Activated naive CD8-positive, alpha-beta T cell treated with anti-CD3 and anti-CD28 coated beads, Interleukin-2, amount 10 ng/mL, durations not matched to agents 7 days and 5 days (primary cell): ENCODE measurements at regions not wholly inside any gene's neighbourhood (a gene's known extent, or its start where the extent isn't known, plus 50 kb on each side); places are given as distances from the start of the nearest gene placed in this dataset.

ENCODE experiments used
- ATAC-seq: fragments of 150-1000 bp; cut with Tn5 transposase; one replicate; pipeline ENCODE4 v1.10.0; 2021; ENCODE audit warnings: low read depth, moderate library complexity
- POLR2A ChIA-PET: fragments of 350-600 bp; sonication (Branson Sonifier 250); formaldehyde crosslinking; loops from one replicate; lab custom pipeline; 2021; ENCODE audit warnings: antibody characterized with exemption; lab: Charles Lee
- DNase-seq: peaks from one replicate; pipeline ENCODE4 v3.0.0; 2021
- H3K27ac Mint-ChIP-seq: one replicate; pipeline ENCODE4 v1.8.0; 2022; ENCODE audit warnings: mild to moderate bottlenecking, mixed read lengths
- H3K27me3 Mint-ChIP-seq: one replicate; pipeline ENCODE4 v1.8.0; 2022; ENCODE audit warnings: mild to moderate bottlenecking, moderate library complexity, mixed read lengths
- H3K36me3 Mint-ChIP-seq: one replicate; pipeline ENCODE4 v1.8.0; 2021; ENCODE audit warnings: mild to moderate bottlenecking, mixed read lengths
- H3K4me1 Mint-ChIP-seq: one replicate; pipeline ENCODE4 v1.8.0; 2021; ENCODE audit warnings: mixed read lengths
- H3K4me3 Mint-ChIP-seq: one replicate; pipeline ENCODE4 v1.8.0; 2022; ENCODE audit warnings: mild to moderate bottlenecking, moderate library complexity, mixed read lengths
- H3K9me3 Mint-ChIP-seq: one replicate; pipeline ENCODE4 v1.8.0; 2021; ENCODE audit warnings: mixed read lengths

- POLR2A ChIA-PET, result no interaction called here
- no peaks in the 10 kb centered on the region for H3K4me1 Mint-ChIP-seq
- H3K9me3 Mint-ChIP-seq, result no peaks in the 10 kb centered on the region
- no peaks in the 10 kb centered on the region for H3K27me3 Mint-ChIP-seq
- H3K27ac Mint-ChIP-seq, result no peak overlapping the region
- H3K36me3 Mint-ChIP-seq, result no peaks in the 10 kb centered on the region
- H3K4me3 Mint-ChIP-seq, result no peak overlapping the region
- DNase-seq (no peak), ATAC-seq (no peak)
Measured at GRCh38 chr2:21279525-21279924, 155.8 kb downstream of the TDRD15 start.

DNA sequence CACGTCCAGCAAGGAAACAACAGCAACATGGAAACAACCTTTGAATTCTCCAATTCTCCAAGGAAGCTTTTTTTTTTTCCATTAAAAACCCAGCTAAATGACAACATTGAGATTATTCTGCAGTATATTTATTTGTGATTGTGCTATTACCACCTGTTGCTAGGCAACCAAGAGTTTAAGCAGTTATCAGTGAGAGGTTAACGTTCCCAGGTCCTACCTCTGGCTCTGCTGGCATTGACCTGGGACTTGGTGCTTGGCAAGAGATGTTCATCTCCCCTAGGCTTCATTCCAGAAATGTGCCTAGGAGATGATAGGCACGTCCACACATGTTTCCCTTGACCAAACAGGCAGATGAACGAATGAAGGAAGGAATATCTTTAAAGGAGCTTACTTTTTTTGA is 157.0 kb downstream of the TDRD15 start:
- POLR2A ChIA-PET, result no interaction called here
- no peaks in the 10 kb centered on the region for H3K4me1 Mint-ChIP-seq
- no peak for ATAC-seq

GRCh38 chr2:21281384-21281783 is 157.6 kb downstream of the TDRD15 start:
- Mint-ChIP-seq H3K4me1 (no peaks in the 10 kb centered on the region), H3K36me3 (no peaks in the 10 kb centered on the region), H3K9me3 (no peaks in the 10 kb centered on the region), H3K27me3 (no peaks in the 10 kb centered on the region), H3K27ac (no peak overlapping the region), H3K4me3 (no peak overlapping the region)
- DNase-seq (no peak), ATAC-seq (no peak)
- POLR2A ChIA-PET, result no interaction called here

More for the DNA sequence above, 157.0 kb downstream of the TDRD15 start:
- H3K36me3 Mint-ChIP-seq, result no peaks in the 10 kb centered on the region
- no peaks in the 10 kb centered on the region for H3K9me3 Mint-ChIP-seq
- no peak overlapping the region for H3K4me3 Mint-ChIP-seq
- H3K27ac Mint-ChIP-seq, result no peak overlapping the region
- no peak for DNase-seq
- H3K27me3 Mint-ChIP-seq, result no peaks in the 10 kb centered on the region

DNA sequence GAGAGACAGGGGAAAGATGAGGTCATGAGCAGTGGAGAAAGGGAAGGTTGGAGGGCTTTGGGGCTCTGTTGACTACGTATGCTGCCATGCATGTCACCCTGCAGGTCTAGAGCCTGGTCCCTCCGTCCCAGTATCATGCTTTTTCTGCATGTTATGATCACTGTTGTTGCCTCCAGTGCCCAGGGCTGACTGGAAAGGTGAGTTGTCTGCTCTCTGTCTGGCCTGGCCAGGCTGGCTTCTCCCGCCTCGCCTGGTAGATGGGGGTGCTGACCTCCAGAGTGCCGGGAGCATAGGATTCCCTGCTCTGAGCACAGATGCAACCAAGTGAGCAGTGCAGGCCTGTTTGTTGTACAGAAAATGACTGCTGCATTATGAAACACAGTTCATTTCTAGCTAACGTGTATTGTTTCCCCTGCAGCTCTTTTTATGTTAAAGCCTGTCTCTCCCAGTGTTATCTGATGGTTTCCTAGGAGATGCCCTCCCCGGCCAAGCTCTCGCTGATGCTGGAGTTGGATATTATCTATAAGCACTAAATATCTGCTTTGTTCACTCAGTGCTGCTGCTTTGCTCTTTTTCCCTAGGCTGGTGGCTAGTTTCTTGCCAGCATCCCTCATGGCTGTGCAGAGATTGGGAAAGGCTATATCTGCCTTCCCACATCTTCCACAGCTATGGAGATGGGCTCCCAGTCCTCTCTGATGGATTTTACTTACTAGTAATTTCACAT is 158.2 kb downstream of the TDRD15 start:
- no peaks in the 10 kb centered on the region for H3K9me3 Mint-ChIP-seq
- DNase-seq, result no peak
- POLR2A ChIA-PET, result no interaction called here
- no peaks in the 10 kb centered on the region for H3K27me3 Mint-ChIP-seq
- H3K4me3 Mint-ChIP-seq, result no peak overlapping the region
- H3K4me1 Mint-ChIP-seq, result no peaks in the 10 kb centered on the region
- ATAC-seq, result no peak
- H3K27ac Mint-ChIP-seq, result no peak overlapping the region
- H3K36me3 Mint-ChIP-seq, result no peaks in the 10 kb centered on the region

DNA sequence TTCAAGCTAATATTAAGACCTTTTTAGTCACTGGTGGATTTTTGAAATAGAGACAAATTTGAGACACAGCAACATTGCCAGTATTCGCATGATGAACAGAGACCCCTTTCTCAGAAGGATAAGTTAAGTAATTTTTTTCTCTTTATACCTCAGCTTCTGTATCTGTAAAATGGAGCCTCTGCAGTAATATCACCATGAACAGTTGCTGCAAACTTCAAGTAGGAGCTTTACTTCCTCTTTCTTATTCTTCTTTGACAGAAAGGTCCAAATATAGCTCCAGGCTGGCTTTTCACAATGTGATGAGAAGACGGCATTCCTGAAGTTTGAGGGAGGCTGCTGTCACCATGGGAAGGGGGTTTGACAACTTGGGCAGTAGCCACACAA is 158.7 kb downstream of the TDRD15 start:
- no peaks in the 10 kb centered on the region for H3K4me1 Mint-ChIP-seq
- no peak overlapping the region for H3K4me3 Mint-ChIP-seq
- POLR2A ChIA-PET, result no interaction called here

DNA sequence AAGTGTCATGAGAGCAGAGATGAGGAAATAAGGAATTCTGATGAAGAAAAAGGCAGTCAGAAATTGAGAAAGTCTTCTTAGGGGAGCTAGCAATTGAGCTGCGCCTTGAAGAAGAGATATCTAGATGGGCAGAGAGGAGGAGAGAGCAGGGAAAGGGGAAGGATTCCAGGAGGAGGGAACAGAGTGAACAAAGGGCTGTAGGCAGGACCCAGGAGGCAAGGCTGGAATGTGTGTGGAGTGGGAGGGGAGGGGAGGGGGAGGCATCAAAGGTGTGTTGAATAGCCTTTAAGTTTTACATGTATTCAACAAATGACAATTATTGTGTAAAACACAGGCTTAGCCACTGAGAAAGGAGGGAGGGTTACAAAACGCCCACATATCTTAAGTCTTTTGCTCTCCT is 164.5 kb downstream of the TDRD15 start:
- no peak for DNase-seq
- POLR2A ChIA-PET, result no interaction called here
- H3K4me1 Mint-ChIP-seq, result no peaks in the 10 kb centered on the region
- no peaks in the 10 kb centered on the region for H3K9me3 Mint-ChIP-seq
- no peak overlapping the region for H3K27ac Mint-ChIP-seq
- H3K27me3 Mint-ChIP-seq, result no peaks in the 10 kb centered on the region
- no peak for ATAC-seq
- H3K36me3 Mint-ChIP-seq, result no peaks in the 10 kb centered on the region
- H3K4me3 Mint-ChIP-seq, result no peak overlapping the region

More for the DNA sequence above, 158.7 kb downstream of the TDRD15 start:
- no peaks in the 10 kb centered on the region for H3K36me3 Mint-ChIP-seq
- H3K27me3 Mint-ChIP-seq, result no peaks in the 10 kb centered on the region
- H3K27ac Mint-ChIP-seq, result no peak overlapping the region
- no peaks in the 10 kb centered on the region for H3K9me3 Mint-ChIP-seq
- ATAC-seq (no peak), DNase-seq (no peak)

GRCh38 chr2:21288739-21289520 is 165.2 kb downstream of the TDRD15 start:
- ATAC-seq, result no peak

DNA sequence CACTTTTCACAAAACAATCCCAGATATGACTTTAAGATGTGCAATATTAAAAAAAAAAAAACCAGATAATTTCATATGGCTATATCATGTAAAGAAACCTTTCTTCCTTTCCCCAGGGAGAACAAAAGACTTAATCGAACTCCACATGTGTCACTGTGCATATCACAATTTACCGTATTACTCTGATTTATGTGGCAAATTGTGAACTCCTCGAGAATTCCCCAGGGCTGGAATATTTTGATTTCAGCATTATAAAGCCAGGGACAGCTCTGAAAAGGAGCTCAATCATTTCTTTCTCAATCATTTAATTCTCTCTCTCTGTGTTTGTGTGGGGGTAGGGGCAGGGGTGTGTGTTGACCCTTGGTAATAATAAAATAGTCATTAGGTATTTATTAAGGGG is 165.8 kb downstream of the TDRD15 start:
- no peaks in the 10 kb centered on the region for H3K36me3 Mint-ChIP-seq
- no peaks in the 10 kb centered on the region for H3K27me3 Mint-ChIP-seq
- H3K4me3 Mint-ChIP-seq, result no peak overlapping the region
- DNase-seq (no peak), ATAC-seq (no peak)
- POLR2A ChIA-PET, result no interaction called here
- no peaks in the 10 kb centered on the region for H3K4me1 Mint-ChIP-seq
- H3K9me3 Mint-ChIP-seq, result no peaks in the 10 kb centered on the region
- no peak overlapping the region for H3K27ac Mint-ChIP-seq

More at GRCh38 chr2:21288739-21289520, 165.2 kb downstream of the TDRD15 start:
- Mint-ChIP-seq H3K4me1 (no peaks in the 10 kb centered on the region), H3K9me3 (no peaks in the 10 kb centered on the region), H3K27ac (no peak overlapping the region), H3K27me3 (no peaks in the 10 kb centered on the region), H3K36me3 (no peaks in the 10 kb centered on the region), H3K4me3 (no peak overlapping the region)
- POLR2A ChIA-PET, result no interaction called here
- DNase-seq, result no peak

GRCh38 chr2:21289989-21290388 is 166.2 kb downstream of the TDRD15 start:
- POLR2A ChIA-PET, result no interaction called here
- Mint-ChIP-seq H3K27me3 (no peaks in the 10 kb centered on the region), H3K27ac (no peak overlapping the region), H3K9me3 (no peaks in the 10 kb centered on the region), H3K4me1 (no peaks in the 10 kb centered on the region), H3K4me3 (no peak overlapping the region), H3K36me3 (no peaks in the 10 kb centered on the region)
- ATAC-seq (no peak), DNase-seq (no peak)

DNA sequence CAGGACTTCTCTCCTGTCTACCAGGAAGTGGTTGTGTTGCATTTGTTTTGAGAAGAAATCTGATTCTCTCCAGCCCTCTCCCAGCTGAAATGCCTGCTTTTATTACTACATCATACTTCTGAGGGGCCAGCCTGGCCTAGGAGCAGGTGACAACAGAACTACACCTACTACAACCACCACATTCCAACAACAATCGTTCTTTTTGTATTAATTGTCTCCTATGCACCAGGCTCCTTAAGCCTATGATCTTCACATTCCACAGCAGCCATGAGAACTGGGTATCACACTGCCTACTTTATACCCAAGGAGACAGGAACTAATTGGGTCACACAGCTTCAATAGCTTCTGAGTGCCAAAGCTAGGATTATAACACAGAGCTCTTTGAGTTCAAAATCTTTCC is 167.7 kb downstream of the TDRD15 start:
- H3K27me3 Mint-ChIP-seq, result no peaks in the 10 kb centered on the region
- DNase-seq (no peak), ATAC-seq (no peak)
- no peaks in the 10 kb centered on the region for H3K36me3 Mint-ChIP-seq
- H3K4me1 Mint-ChIP-seq, result no peaks in the 10 kb centered on the region
- POLR2A ChIA-PET, result no interaction called here
- no peak overlapping the region for H3K27ac Mint-ChIP-seq
- no peak overlapping the region for H3K4me3 Mint-ChIP-seq
- H3K9me3 Mint-ChIP-seq, result no peaks in the 10 kb centered on the region

- Mint-ChIP-seq H3K9me3 (no peaks in the 10 kb centered on the region), H3K36me3 (no peaks in the 10 kb centered on the region), H3K4me1 (no peaks in the 10 kb centered on the region), H3K4me3 (no peak overlapping the region), H3K27ac (no peak overlapping the region), H3K27me3 (no peaks in the 10 kb centered on the region)
- no peak for ATAC-seq
- DNase-seq, result no peak
- POLR2A ChIA-PET, result no interaction called here
Measured at GRCh38 chr2:21294446-21294845, 170.7 kb downstream of the TDRD15 start.

DNA sequence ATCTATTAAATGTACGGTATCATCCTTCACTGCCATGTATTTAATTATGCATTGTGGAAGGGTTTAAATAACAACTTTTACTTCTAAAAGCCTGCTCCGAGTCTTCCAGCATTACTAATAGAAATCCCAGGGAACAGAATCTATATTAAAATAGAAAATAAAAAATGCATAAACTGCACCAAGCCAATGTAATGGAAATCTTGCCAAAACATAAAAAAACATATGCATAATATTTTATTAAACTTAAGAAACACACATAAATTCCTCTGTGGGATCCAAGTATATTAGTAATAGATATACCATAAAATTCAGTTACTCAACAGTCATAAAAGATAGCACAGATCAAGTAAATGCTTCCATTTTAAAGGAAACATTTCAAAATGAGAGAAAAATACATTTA is 175.6 kb downstream of the TDRD15 start:
- H3K27me3 Mint-ChIP-seq, result no peaks in the 10 kb centered on the region
- no peaks in the 10 kb centered on the region for H3K36me3 Mint-ChIP-seq
- H3K9me3 Mint-ChIP-seq, result no peaks in the 10 kb centered on the region
- POLR2A ChIA-PET, result no interaction called here
- no peak overlapping the region for H3K27ac Mint-ChIP-seq
- no peak for DNase-seq
- ATAC-seq, result no peak
- no peak overlapping the region for H3K4me3 Mint-ChIP-seq
- no peaks in the 10 kb centered on the region for H3K4me1 Mint-ChIP-seq

DNA sequence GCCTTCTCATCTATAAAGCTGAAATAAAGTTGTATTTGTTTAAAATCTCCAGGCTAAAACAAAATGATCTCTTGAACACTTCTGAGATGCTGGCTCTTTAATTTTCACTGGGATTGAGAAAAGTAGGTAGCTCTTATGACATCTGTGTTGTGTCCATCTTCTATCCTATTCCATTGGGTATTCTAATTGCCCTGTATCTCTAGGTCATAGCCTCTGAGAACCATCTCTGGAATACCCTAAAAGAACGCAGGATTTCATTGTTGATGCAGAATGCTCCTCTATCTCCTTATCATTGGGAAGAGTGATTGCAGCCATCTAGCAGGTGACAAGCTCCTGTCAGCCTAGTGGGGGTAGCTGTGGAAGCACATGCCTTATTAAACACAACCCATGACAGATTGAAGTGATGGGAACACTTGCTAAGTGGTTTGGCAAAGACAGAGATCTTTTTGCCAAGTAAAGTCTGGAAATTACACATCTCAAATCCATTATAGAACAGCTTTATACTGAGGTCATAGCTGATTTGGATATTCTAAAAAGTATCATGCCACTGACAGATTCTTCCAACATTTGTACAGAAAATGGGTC is 178.2 kb downstream of the TDRD15 start:
- H3K9me3 Mint-ChIP-seq, result no peaks in the 10 kb centered on the region
- POLR2A ChIA-PET, result no interaction called here
- no peak overlapping the region for H3K4me3 Mint-ChIP-seq
- H3K27me3 Mint-ChIP-seq, result no peaks in the 10 kb centered on the region
- no peaks in the 10 kb centered on the region for H3K36me3 Mint-ChIP-seq
- no peak for ATAC-seq
- no peaks in the 10 kb centered on the region for H3K4me1 Mint-ChIP-seq
- no peak for DNase-seq
- H3K27ac Mint-ChIP-seq, result no peak overlapping the region

- ATAC-seq (no peak), DNase-seq (no peak)
- POLR2A ChIA-PET, result interaction anchor here (0.6 kb wide), 1 partner anchor 146 kb away, joined by 3 read pairs; no protein-coding TSS in a partner anchor
- H3K4me1 Mint-ChIP-seq, result no peaks in the 10 kb centered on the region
- no peak overlapping the region for H3K4me3 Mint-ChIP-seq
- H3K27ac Mint-ChIP-seq, result no peak overlapping the region
- H3K9me3 Mint-ChIP-seq, result no peaks in the 10 kb centered on the region
- H3K27me3 Mint-ChIP-seq, result no peaks in the 10 kb centered on the region
- H3K36me3 Mint-ChIP-seq, result no peaks in the 10 kb centered on the region
Measured at GRCh38 chr2:21303876-21304275, 180.1 kb downstream of the TDRD15 start.
